ENCODE measurements at regions not wholly inside any gene's neighbourhood (a gene's known extent, or its start where the extent isn't known, plus 50 kb on each side); places are given as distances from the start of the nearest gene placed in this dataset.
"Not testable (repeated sequence)": the region's sequence is repeated elsewhere in the genome, so short reads cannot be mapped to it uniquely, and the experiment has no call there.

- no peak for DNase-seq (ENCODE audit: low read depth in 2 of 2)
Measured at GRCh38 chr7:114364151-114364550, 50.5 kb upstream of the FOXP2 start.

GRCh38 chr7:114363292-114363691 is 51.3 kb upstream of the FOXP2 start:
- no peak for DNase-seq (ENCODE audit: low read depth in 2 of 2)

- no peak for DNase-seq (ENCODE audit: low read depth in 2 of 2)
Measured at GRCh38 chr7:114358911-114359310, 55.7 kb upstream of the FOXP2 start.

GRCh38 chr7:114356133-114356532 is 58.5 kb upstream of the FOXP2 start:
- peak in 1 of 2 donors; percentile 58 for DNase-seq (ENCODE audit: low read depth in 2 of 2)

- DNase-seq (ENCODE audit: low read depth in 2 of 2) = no peak
Measured at GRCh38 chr7:114354306-114354705, 60.3 kb upstream of the FOXP2 start.

GRCh38 chr7:114345494-114345893 is 69.1 kb upstream of the FOXP2 start:
- no peak for DNase-seq (ENCODE audit: low read depth in 2 of 2)

GRCh38 chr7:114343949-114344708 is 70.5 kb upstream of the FOXP2 start:
- DNase-seq (ENCODE audit: low read depth in 2 of 2) = no peak

- DNase-seq (ENCODE audit: low read depth in 2 of 2) = no peak
Measured at GRCh38 chr7:114342431-114343179, 72.0 kb upstream of the FOXP2 start.

GRCh38 chr7:114341648-114342047 is 73.0 kb upstream of the FOXP2 start:
- no peak for DNase-seq (ENCODE audit: low read depth in 2 of 2)

- no peak for DNase-seq (ENCODE audit: low read depth in 2 of 2)
Measured at GRCh38 chr7:114334989-114335388, 79.6 kb upstream of the FOXP2 start.

- DNase-seq (ENCODE audit: low read depth in 2 of 2) = not testable (repeated sequence)
Measured at GRCh38 chr7:114329458-114329857, 85.2 kb upstream of the FOXP2 start.

- DNase-seq (ENCODE audit: low read depth in 2 of 2) = no peak
Measured at GRCh38 chr7:114317450-114318098, 97.0 kb upstream of the FOXP2 start.

GRCh38 chr7:114312649-114313048 is 102.0 kb upstream of the FOXP2 start:
- no peak for DNase-seq (ENCODE audit: low read depth in 2 of 2)

GRCh38 chr7:114310345-114311110 is 104.1 kb upstream of the FOXP2 start:
- peak; percentile 5 to 17 for DNase-seq (ENCODE audit: low read depth in 2 of 2)

- DNase-seq (ENCODE audit: low read depth in 2 of 2) = no peak
Measured at GRCh38 chr7:114309729-114310128, 104.9 kb upstream of the FOXP2 start.

- no peak for DNase-seq (ENCODE audit: low read depth in 2 of 2)
Measured at GRCh38 chr7:114303301-114303700, 111.3 kb upstream of the FOXP2 start.

- no peak for DNase-seq (ENCODE audit: low read depth in 2 of 2)
Measured at GRCh38 chr7:114302858-114303257, 111.8 kb upstream of the FOXP2 start.

GRCh38 chr7:114298011-114298410 is 116.6 kb upstream of the FOXP2 start:
- peak in 1 of 2 donors; percentile 20 for DNase-seq (ENCODE audit: low read depth in 2 of 2)

GRCh38 chr7:114297121-114297520 is 117.5 kb upstream of the FOXP2 start:
- no peak for DNase-seq (ENCODE audit: low read depth in 2 of 2)

GRCh38 chr7:114295522-114295921 is 119.1 kb upstream of the FOXP2 start:
- DNase-seq (ENCODE audit: low read depth in 2 of 2) = no peak

GRCh38 chr7:114294036-114294435 is 120.6 kb upstream of the FOXP2 start:
- no peak for DNase-seq (ENCODE audit: low read depth in 2 of 2)
